Activated CD8-positive, alpha-beta T cell treated with anti-CD3 and anti-CD28 coated beads, Interleukin-2, amount 10 ng/mL, durations not matched to agents 7 days and 5 days (primary cell): ENCODE measurements at regions not wholly inside any gene's neighbourhood (a gene's known extent, or its start where the extent isn't known, plus 50 kb on each side); places are given as distances from the start of the nearest gene placed in this dataset.

ENCODE experiments used
- ATAC-seq: fragments of 150-1000 bp; cut with Tn5 transposase; one replicate; pipeline ENCODE4 v1.10.0; 2021; ENCODE audit warnings: moderate library complexity
- CTCF ChIA-PET: fragments of 350-600 bp; sonication (Branson Sonifier 250); formaldehyde crosslinking; loops from one replicate; lab custom pipeline; 2021; ENCODE audit warnings: antibody characterized with exemption; lab: Charles Lee
- POLR2A ChIA-PET: fragments of 350-600 bp; sonication (Branson Sonifier 250); formaldehyde crosslinking; loops from one replicate; lab custom pipeline; 2021; ENCODE audit warnings: antibody characterized with exemption; lab: Charles Lee
- DNase-seq: peaks from one replicate; pipeline ENCODE4 v3.0.0-alpha.2; 2020
- H3K27ac Mint-ChIP-seq: one replicate; pipeline ENCODE4 v1.8.0; 2021; ENCODE audit warnings: mild to moderate bottlenecking, mixed read lengths
- H3K27me3 Mint-ChIP-seq: one replicate; pipeline ENCODE4 v1.8.0; 2021; ENCODE audit warnings: low read depth, mixed read lengths
- H3K36me3 Mint-ChIP-seq: one replicate; pipeline ENCODE4 v1.8.0; 2021; ENCODE audit warnings: low read depth, mixed read lengths
- H3K4me1 Mint-ChIP-seq: one replicate; pipeline ENCODE4 v1.8.0; 2021; ENCODE audit warnings: low read depth, mixed read lengths
- H3K4me3 Mint-ChIP-seq: one replicate; pipeline ENCODE4 v1.8.0; 2021; ENCODE audit warnings: mild to moderate bottlenecking, mixed read lengths
- H3K9me3 Mint-ChIP-seq: one replicate; pipeline ENCODE4 v1.8.0; 2022; ENCODE audit warnings: mixed read lengths; ENCODE audit not compliant: insufficient read depth

GRCh38 chr6:156392648-156393047, 384.5 kb upstream of the ARID1B start:
- H3K36me3 Mint-ChIP-seq: no peaks in the 10 kb centered on the region
- no peaks in the 10 kb centered on the region for H3K9me3 Mint-ChIP-seq
- no peak overlapping the region for H3K27ac Mint-ChIP-seq
- peaks cover 20% of the 10 kb centered on the region for H3K4me1 Mint-ChIP-seq
- POLR2A ChIA-PET: no interaction called here
- DNase-seq (no peak), ATAC-seq (no peak)
- H3K27me3 Mint-ChIP-seq: peaks cover 46% of the 10 kb centered on the region
- CTCF ChIA-PET: no interaction called here
- no peak overlapping the region for H3K4me3 Mint-ChIP-seq

- Mint-ChIP-seq H3K27me3 (peaks cover 45% of the 10 kb centered on the region), H3K36me3 (no peaks in the 10 kb centered on the region), H3K9me3 (no peaks in the 10 kb centered on the region), H3K4me1 (peaks cover 16% of the 10 kb centered on the region), H3K27ac (no peak overlapping the region), H3K4me3 (no peak overlapping the region)
- no peak for DNase-seq
- POLR2A ChIA-PET: no interaction called here
- CTCF ChIA-PET: no interaction called here
- ATAC-seq: no peak
Measured at GRCh38 chr6:156391977-156392376, 385.2 kb upstream of the ARID1B start.

- POLR2A ChIA-PET: no interaction called here
- Mint-ChIP-seq H3K27ac (no peak overlapping the region), H3K4me1 (peaks cover 11% of the 10 kb centered on the region), H3K9me3 (no peaks in the 10 kb centered on the region), H3K27me3 (peaks cover 45% of the 10 kb centered on the region), H3K36me3 (no peaks in the 10 kb centered on the region), H3K4me3 (no peak overlapping the region)
- no peak for ATAC-seq
- CTCF ChIA-PET: no interaction called here
- DNase-seq: no peak
Measured at GRCh38 chr6:156391061-156391672, 386.0 kb upstream of the ARID1B start.

- no peak for ATAC-seq
- H3K27ac Mint-ChIP-seq: no peak overlapping the region
- H3K4me1 Mint-ChIP-seq: peaks cover 5% of the 10 kb centered on the region
Measured at GRCh38 chr6:156390621-156391020, 386.6 kb upstream of the ARID1B start.

GRCh38 chr6:156389296-156389695, 387.9 kb upstream of the ARID1B start:
- CTCF ChIA-PET: no interaction called here
- H3K4me1 Mint-ChIP-seq: no peaks in the 10 kb centered on the region
- H3K27ac Mint-ChIP-seq: no peak overlapping the region
- DNase-seq (no peak), ATAC-seq (no peak)
- POLR2A ChIA-PET: no interaction called here
- no peaks in the 10 kb centered on the region for H3K9me3 Mint-ChIP-seq
- H3K27me3 Mint-ChIP-seq: peaks cover 37% of the 10 kb centered on the region
- H3K4me3 Mint-ChIP-seq: no peak overlapping the region
- H3K36me3 Mint-ChIP-seq: no peaks in the 10 kb centered on the region

More at GRCh38 chr6:156390621-156391020, 386.6 kb upstream of the ARID1B start:
- ChIA-PET CTCF (no interaction called here), POLR2A (no interaction called here)
- H3K36me3 Mint-ChIP-seq: no peaks in the 10 kb centered on the region
- no peak for DNase-seq
- no peak overlapping the region for H3K4me3 Mint-ChIP-seq
- H3K27me3 Mint-ChIP-seq: peaks cover 44% of the 10 kb centered on the region
- no peaks in the 10 kb centered on the region for H3K9me3 Mint-ChIP-seq

GRCh38 chr6:156387472-156387871, 389.7 kb upstream of the ARID1B start:
- peaks cover 21% of the 10 kb centered on the region for H3K27me3 Mint-ChIP-seq
- POLR2A ChIA-PET: no interaction called here
- H3K4me1 Mint-ChIP-seq: no peaks in the 10 kb centered on the region
- H3K27ac Mint-ChIP-seq: no peak overlapping the region
- DNase-seq (no peak), ATAC-seq (no peak)
- no peaks in the 10 kb centered on the region for H3K36me3 Mint-ChIP-seq
- H3K4me3 Mint-ChIP-seq: no peak overlapping the region
- CTCF ChIA-PET: no interaction called here
- H3K9me3 Mint-ChIP-seq: no peaks in the 10 kb centered on the region

- H3K36me3 Mint-ChIP-seq: no peaks in the 10 kb centered on the region
- no peak overlapping the region for H3K27ac Mint-ChIP-seq
- ChIA-PET CTCF (no interaction called here), POLR2A (no interaction called here)
- no peaks in the 10 kb centered on the region for H3K4me1 Mint-ChIP-seq
- no peaks in the 10 kb centered on the region for H3K9me3 Mint-ChIP-seq
- ATAC-seq (no peak), DNase-seq (no peak)
- H3K27me3 Mint-ChIP-seq: peaks cover 11% of the 10 kb centered on the region
- no peak overlapping the region for H3K4me3 Mint-ChIP-seq
Measured at GRCh38 chr6:156383059-156383458, 394.1 kb upstream of the ARID1B start.

- Mint-ChIP-seq H3K4me1 (no peaks in the 10 kb centered on the region), H3K27me3 (peaks cover 13% of the 10 kb centered on the region), H3K36me3 (no peaks in the 10 kb centered on the region), H3K9me3 (no peaks in the 10 kb centered on the region), H3K4me3 (no peak overlapping the region), H3K27ac (no peak overlapping the region)
- DNase-seq (no peak), ATAC-seq (no peak)
- POLR2A ChIA-PET: no interaction called here
- CTCF ChIA-PET: no interaction called here
Measured at GRCh38 chr6:156379392-156380289, 397.5 kb upstream of the ARID1B start.

- DNase-seq (no peak), ATAC-seq (no peak)
- Mint-ChIP-seq H3K4me3 (no peak overlapping the region), H3K36me3 (no peaks in the 10 kb centered on the region), H3K27ac (no peak overlapping the region), H3K27me3 (peaks cover 11% of the 10 kb centered on the region), H3K4me1 (no peaks in the 10 kb centered on the region), H3K9me3 (no peaks in the 10 kb centered on the region)
- ChIA-PET POLR2A (no interaction called here), CTCF (no interaction called here)
Measured at GRCh38 chr6:156378853-156379252, 398.3 kb upstream of the ARID1B start.

- POLR2A ChIA-PET: no interaction called here
Measured at GRCh38 chr6:156376091-156376490, 401.1 kb upstream of the ARID1B start.

GRCh38 chr6:156359912-156360311, 417.3 kb upstream of the ARID1B start:
- CTCF ChIA-PET: no interaction called here
- Mint-ChIP-seq H3K27me3 (no peaks in the 10 kb centered on the region), H3K4me3 (no peak overlapping the region), H3K36me3 (no peaks in the 10 kb centered on the region), H3K4me1 (no peaks in the 10 kb centered on the region), H3K9me3 (no peaks in the 10 kb centered on the region), H3K27ac (no peak overlapping the region)
- POLR2A ChIA-PET: no interaction called here
- ATAC-seq (no peak), DNase-seq (no peak)

More at GRCh38 chr6:156376091-156376490, 401.1 kb upstream of the ARID1B start:
- H3K27me3 Mint-ChIP-seq: peaks cover 6% of the 10 kb centered on the region
- no peaks in the 10 kb centered on the region for H3K36me3 Mint-ChIP-seq
- CTCF ChIA-PET: no interaction called here
- no peak overlapping the region for H3K27ac Mint-ChIP-seq
- no peaks in the 10 kb centered on the region for H3K9me3 Mint-ChIP-seq
- no peaks in the 10 kb centered on the region for H3K4me1 Mint-ChIP-seq
- DNase-seq (no peak), ATAC-seq (no peak)
- H3K4me3 Mint-ChIP-seq: no peak overlapping the region

- no peaks in the 10 kb centered on the region for H3K4me1 Mint-ChIP-seq
- H3K9me3 Mint-ChIP-seq: no peaks in the 10 kb centered on the region
- DNase-seq: no peak
- ChIA-PET CTCF (interaction anchor here (0.9 kb wide), 1 partner anchor 19 kb away, joined by 3 read pairs; no protein-coding TSS in a partner anchor), POLR2A (no interaction called here)
- H3K36me3 Mint-ChIP-seq: no peaks in the 10 kb centered on the region
- H3K27me3 Mint-ChIP-seq: no peaks in the 10 kb centered on the region
- no peak overlapping the region for H3K27ac Mint-ChIP-seq
- no peak for ATAC-seq
- H3K4me3 Mint-ChIP-seq: no peak overlapping the region
Measured at GRCh38 chr6:156352861-156353260, 424.3 kb upstream of the ARID1B start.
